ENCODE measurements at regions not wholly inside any gene's neighbourhood (a gene's known extent, or its start where the extent isn't known, plus 50 kb on each side); places are given as distances from the start of the nearest gene placed in this dataset.
A peak's percentile ranks its signal among the peaks of the same experiment; 100 is the strongest.

DNA sequence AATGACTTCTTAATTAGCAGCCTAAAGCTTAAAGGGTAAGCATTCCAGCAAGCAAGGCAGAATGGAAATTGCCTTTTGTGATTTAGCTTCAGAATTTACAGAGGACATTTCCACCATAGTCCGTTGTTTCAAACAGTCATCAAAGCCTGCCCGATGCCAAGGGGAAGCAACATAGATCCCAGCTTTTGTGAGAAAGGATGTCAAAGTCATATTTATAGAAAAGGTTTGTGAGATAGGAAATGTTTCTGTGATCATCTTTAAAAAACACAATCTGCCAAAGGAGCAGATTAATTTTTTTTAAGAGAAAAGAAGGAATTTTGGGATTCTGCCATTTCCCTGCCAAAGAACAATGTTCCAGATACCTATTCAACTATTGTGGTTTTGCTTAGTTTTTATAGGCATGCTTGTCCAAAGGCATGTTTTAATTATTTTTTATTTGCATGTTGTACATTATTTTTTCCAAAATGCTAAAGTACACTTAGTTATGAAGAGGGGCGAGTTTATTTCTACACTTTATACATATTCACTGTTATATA, 346.9 kb downstream of the ZNF608 start:
- in situ Hi-C loops (cut with HindIII; ENCODE audit: low sequenced_read_pairs): no loop called here
- H3K4me3 ChIP-seq (ENCODE audit: low read depth, low read length): no peak overlapping the region
- DNase-seq (ENCODE audit: low read depth): peak; percentile 46
- TF ChIP-seq, protein P1, sequence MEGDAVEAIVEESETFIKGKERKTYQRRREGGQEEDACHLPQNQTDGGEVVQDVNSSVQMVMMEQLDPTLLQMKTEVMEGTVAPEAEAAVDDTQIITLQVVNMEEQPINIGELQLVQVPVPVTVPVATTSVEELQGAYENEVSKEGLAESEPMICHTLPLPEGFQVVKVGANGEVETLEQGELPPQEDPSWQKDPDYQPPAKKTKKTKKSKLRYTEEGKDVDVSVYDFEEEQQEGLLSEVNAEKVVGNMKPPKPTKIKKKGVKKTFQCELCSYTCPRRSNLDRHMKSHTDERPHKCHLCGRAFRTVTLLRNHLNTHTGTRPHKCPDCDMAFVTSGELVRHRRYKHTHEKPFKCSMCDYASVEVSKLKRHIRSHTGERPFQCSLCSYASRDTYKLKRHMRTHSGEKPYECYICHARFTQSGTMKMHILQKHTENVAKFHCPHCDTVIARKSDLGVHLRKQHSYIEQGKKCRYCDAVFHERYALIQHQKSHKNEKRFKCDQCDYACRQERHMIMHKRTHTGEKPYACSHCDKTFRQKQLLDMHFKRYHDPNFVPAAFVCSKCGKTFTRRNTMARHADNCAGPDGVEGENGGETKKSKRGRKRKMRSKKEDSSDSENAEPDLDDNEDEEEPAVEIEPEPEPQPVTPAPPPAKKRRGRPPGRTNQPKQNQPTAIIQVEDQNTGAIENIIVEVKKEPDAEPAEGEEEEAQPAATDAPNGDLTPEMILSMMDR (IDR thresholded peaks at IDR 0.05; ENCODE audit: low read depth, low read length, missing control alignments): no peak

DNA sequence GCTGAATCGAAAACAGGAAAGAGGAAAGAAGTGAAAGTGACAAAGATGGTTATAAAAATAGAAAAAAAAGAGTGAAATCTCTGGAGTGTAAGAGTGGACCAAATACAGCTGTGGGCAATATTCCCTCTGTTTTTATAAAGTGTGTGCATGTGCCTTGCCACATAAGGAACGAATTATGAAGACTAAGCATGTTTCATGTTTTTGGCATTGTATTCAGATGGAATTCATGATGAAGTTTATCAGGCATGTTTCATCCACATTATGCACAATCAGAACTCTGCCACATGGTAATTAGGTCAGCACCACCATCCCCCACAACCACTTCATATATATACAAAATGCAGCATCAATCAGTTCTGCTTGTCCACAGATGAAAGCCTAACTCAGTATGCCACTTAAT, 348.0 kb downstream of the ZNF608 start:
- H3K4me3 ChIP-seq (ENCODE audit: low read depth, low read length): no peak overlapping the region
- TF ChIP-seq, protein P1 (IDR thresholded peaks at IDR 0.05; ENCODE audit: low read depth, low read length, missing control alignments): no peak
- in situ Hi-C loops (cut with HindIII; ENCODE audit: low sequenced_read_pairs): no loop called here
- DNase-seq (ENCODE audit: low read depth): no peak

DNA sequence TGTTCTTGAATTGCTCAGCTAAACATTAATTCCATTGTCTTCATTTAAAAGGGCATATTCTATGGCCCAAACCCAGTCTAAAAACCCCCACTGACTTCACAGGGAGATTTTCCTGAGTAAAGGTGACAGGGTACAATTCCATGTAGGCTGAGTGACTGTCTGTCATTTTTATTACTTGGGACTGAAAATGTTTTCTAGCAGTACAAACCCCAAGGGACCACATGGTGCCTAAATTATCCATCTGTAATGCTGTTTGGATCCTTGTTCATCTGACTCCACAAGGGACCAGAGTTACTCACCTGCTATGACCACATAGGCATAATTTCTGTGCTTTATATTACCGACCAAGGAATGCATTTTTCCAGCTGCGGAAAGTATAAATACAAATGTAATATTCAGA, 349.1 kb downstream of the ZNF608 start:
- H3K4me3 ChIP-seq (ENCODE audit: low read depth, low read length): no peak overlapping the region
- TF ChIP-seq, protein P1 (IDR thresholded peaks at IDR 0.05; ENCODE audit: low read depth, low read length, missing control alignments): no peak
- DNase-seq (ENCODE audit: low read depth): no peak
- in situ Hi-C loops (cut with HindIII; ENCODE audit: low sequenced_read_pairs): no loop called here

DNA sequence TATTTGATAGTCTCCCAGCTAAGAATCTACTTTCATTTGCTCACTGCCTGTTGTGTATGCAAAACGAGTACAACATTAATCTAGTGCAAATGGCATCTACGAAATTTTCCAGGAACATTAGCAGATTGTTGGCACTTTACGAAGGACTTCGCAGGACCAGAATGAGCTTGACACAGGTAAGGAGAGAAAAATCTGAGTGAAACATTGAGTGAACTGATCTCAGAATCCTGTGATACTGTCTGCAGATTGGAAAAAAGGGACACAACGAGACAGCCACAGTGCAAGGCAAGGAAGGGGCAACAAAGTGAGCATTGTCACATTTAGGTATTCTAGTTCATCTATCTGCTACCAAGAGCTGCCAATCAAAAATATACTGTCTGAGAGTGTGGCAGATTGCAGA, 350.5 kb downstream of the ZNF608 start:
- in situ Hi-C loops (cut with HindIII; ENCODE audit: low sequenced_read_pairs): no loop called here
- TF ChIP-seq, protein P1 (IDR thresholded peaks at IDR 0.05; ENCODE audit: low read depth, low read length, missing control alignments): no peak
- DNase-seq (ENCODE audit: low read depth): no peak
- H3K4me3 ChIP-seq (ENCODE audit: low read depth, low read length): no peak overlapping the region

DNA sequence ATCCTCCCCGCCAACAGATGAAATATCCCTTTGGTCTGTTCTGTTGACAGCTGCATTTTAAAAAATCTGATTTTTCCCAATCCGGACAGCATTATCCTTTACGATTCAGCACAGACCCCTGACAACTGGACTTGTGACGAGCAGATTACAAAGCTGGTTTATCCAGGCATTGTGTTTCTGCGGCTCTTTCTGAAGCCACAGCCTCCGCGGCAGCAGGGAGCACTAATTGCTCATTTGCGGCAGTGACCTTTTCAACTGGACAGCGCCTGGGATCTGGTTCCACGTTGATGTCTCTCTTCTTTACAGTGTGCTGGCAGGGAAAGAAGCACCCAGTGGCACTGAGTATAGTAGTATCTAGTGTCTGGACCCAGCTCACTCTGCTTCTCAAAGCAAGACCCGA, 351.2 kb downstream of the ZNF608 start:
- DNase-seq (ENCODE audit: low read depth): no peak
- in situ Hi-C loops (cut with HindIII; ENCODE audit: low sequenced_read_pairs): no loop called here
- no peak overlapping the region for H3K4me3 ChIP-seq (ENCODE audit: low read depth, low read length)
- TF ChIP-seq, protein P1 (IDR thresholded peaks at IDR 0.05; ENCODE audit: low read depth, low read length, missing control alignments): no peak

DNA sequence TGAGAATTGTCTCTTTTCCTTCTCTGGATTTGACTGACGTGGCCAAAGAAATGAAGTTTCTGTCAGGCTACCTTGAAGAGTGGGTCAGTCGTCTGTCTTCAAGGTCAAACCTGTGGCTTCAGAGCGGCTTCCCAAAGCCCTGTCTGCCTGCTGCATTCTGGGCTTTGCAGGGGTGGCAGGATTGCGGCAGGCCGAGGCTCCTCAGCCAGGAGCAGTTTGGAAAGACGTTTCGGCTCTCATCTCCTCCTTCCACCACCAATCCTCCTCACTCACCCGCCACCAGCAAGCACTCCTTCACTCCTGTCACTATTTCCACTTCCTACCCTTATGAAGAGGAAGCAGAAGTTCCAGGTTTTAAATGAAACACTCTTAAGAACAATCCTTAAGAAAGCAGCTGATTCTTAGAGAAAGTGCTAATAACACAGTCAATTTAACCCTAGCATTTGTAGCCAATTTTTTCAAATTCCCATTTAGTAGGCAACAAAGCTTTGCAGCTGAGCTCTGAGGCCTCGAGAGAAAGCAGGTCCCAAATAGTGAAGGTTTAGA, 351.7 kb downstream of the ZNF608 start:
- TF ChIP-seq, protein P1 (IDR thresholded peaks at IDR 0.05; ENCODE audit: low read depth, low read length, missing control alignments): no peak
- in situ Hi-C loops (cut with HindIII; ENCODE audit: low sequenced_read_pairs): no loop called here
- no peak for DNase-seq (ENCODE audit: low read depth)
- no peak overlapping the region for H3K4me3 ChIP-seq (ENCODE audit: low read depth, low read length)
